Naive thymus-derived CD4-positive, alpha-beta T cell (primary cell): ENCODE measurements at regions not wholly inside any gene's neighbourhood (a gene's known extent, or its start where the extent isn't known, plus 50 kb on each side); places are given as distances from the start of the nearest gene placed in this dataset.

ENCODE experiments used
- ATAC-seq: fragments of 150-1000 bp; cut with Tn5 transposase; 2 replicates; pipeline ENCODE4 v1.10.0; 2021; ENCODE audit warnings: mild to moderate bottlenecking, moderate library complexity
- CTCF ChIA-PET: fragments of 350-600 bp; sonication (Branson Sonifier 250); formaldehyde crosslinking; loops from one replicate; lab custom pipeline; 2021; ENCODE audit warnings: antibody characterized with exemption; lab: Charles Lee
- POLR2A ChIA-PET: fragments of 350-600 bp; sonication (Branson Sonifier 250); formaldehyde crosslinking; loops from one replicate; lab custom pipeline; 2021; ENCODE audit warnings: antibody characterized with exemption, inconsistent platforms; lab: Charles Lee
- DNase-seq, 9 donors: peaks; one replicate each; pipeline versions ENCODE4 v3.0.0 to v3.0.0-alpha.2; 2020 to 2022; ENCODE audit warnings: mixed read lengths in 1 of 9
- H3K27ac ChIP-seq: one replicate; pipeline ENCODE4 v1.7.0; 2013; ENCODE audit warnings: mild to moderate bottlenecking, low read depth, low read length, moderate library complexity
- H3K27me3 ChIP-seq, 2 donors: one replicate each; pipeline ENCODE4 v1.7.0; 2013; ENCODE audit warnings: low read length in 2 of 2, mild to moderate bottlenecking in 2 of 2, moderate library complexity in 2 of 2; ENCODE audit not compliant: control insufficient read depth in 2 of 2, insufficient read depth in 2 of 2
- H3K36me3 ChIP-seq, 3 experiments: 1 replicate in 2 of 3; 2 replicates in 1 of 3; pipeline ENCODE4 v1.7.0; 2013; ENCODE audit warnings: low read length in 3 of 3, mild to moderate bottlenecking in 3 of 3, moderate library complexity in 1 of 3; ENCODE audit not compliant: insufficient read depth in 3 of 3, control insufficient read depth in 2 of 3
- H3K4me1 ChIP-seq, 2 donors: one replicate each; pipeline ENCODE4 v1.7.0; 2013; ENCODE audit warnings: low read length in 2 of 2, mild to moderate bottlenecking in 2 of 2, moderate library complexity in 1 of 2; ENCODE audit not compliant: control insufficient read depth in 2 of 2, insufficient read depth in 2 of 2
- H3K4me3 ChIP-seq: 2 replicates; pipeline ENCODE4 v1.7.0; 2013; ENCODE audit warnings: mild to moderate bottlenecking, low read length
- H3K9me3 ChIP-seq, 3 experiments: 1 replicate in 2 of 3; 2 replicates in 1 of 3; pipeline ENCODE4 v1.7.0; 2013; ENCODE audit warnings: low read length in 3 of 3; ENCODE audit not compliant: control insufficient read depth in 2 of 3
- H3K27ac Mint-ChIP-seq, 9 donors: one replicate each; pipeline ENCODE4 v1.8.0; 2020 to 2022; ENCODE audit warnings: mixed read lengths in 9 of 9, mild to moderate bottlenecking in 8 of 9, moderate library complexity in 5 of 9, inconsistent platforms in 2 of 9
- H3K27me3 Mint-ChIP-seq, 5 donors: one replicate each; pipeline ENCODE4 v1.8.0; 2021 to 2022; ENCODE audit warnings: mixed read lengths in 5 of 5, mild to moderate bottlenecking in 1 of 5
- H3K36me3 Mint-ChIP-seq, 5 donors: one replicate each; pipeline ENCODE4 v1.8.0; 2020 to 2022; ENCODE audit warnings: mixed read lengths in 5 of 5, mild to moderate bottlenecking in 3 of 5, inconsistent platforms in 1 of 5
- H3K4me1 Mint-ChIP-seq, 7 donors: one replicate each; pipeline ENCODE4 v1.8.0; 2020 to 2022; ENCODE audit warnings: mixed read lengths in 7 of 7, mild to moderate bottlenecking in 3 of 7, inconsistent platforms in 1 of 7
- H3K4me3 Mint-ChIP-seq, 10 donors: one replicate each; pipeline ENCODE4 v1.8.0; 2020 to 2022; ENCODE audit warnings: mild to moderate bottlenecking in 10 of 10, mixed read lengths in 10 of 10, moderate library complexity in 6 of 10, inconsistent platforms in 2 of 10
- H3K9me3 Mint-ChIP-seq, 11 donors: one replicate each; pipeline ENCODE4 v1.8.0; 2020 to 2022; ENCODE audit warnings: mixed read lengths in 11 of 11, mild to moderate bottlenecking in 4 of 11, inconsistent platforms in 1 of 11, moderate library complexity in 1 of 11
- intact Hi-C, 2 donors: fragments of 100-400 bp; cut with micrococcal nuclease; formaldehyde crosslinking; loops; one replicate each; pipeline ENCODE4 v1.15.1; 2023

GRCh38 chr3:10760199-10760598 is 55.8 kb upstream of the SLC6A11 start:
- Mint-ChIP-seq H3K4me3 (no peak overlapping the region), H3K27me3 (peaks cover 14 to 50% (median 31%) of the 10 kb centered on the region in 5 donors), H3K4me1 (no peaks in the 10 kb centered on the region), H3K9me3 (no peaks in the 10 kb centered on the region), H3K36me3 (no peaks in the 10 kb centered on the region), H3K27ac (no peak overlapping the region)
- ATAC-seq (no peak), DNase-seq (no peak)
- Histone ChIP-seq H3K27ac (no peak overlapping the region), H3K4me3 (no peak overlapping the region), H3K27me3 (no peaks in the 10 kb centered on the region), H3K4me1 (no peaks in the 10 kb centered on the region), H3K9me3 (no peaks in the 10 kb centered on the region), H3K36me3 (no peaks in the 10 kb centered on the region)
- ChIA-PET POLR2A (no interaction called here), CTCF (interaction anchor here (1.6 kb wide), 1 partner anchor 22 kb away, joined by 4 read pairs; no protein-coding TSS in a partner anchor)
- intact Hi-C loops, result no loop called here

- intact Hi-C loops, result no loop called here
- no peaks in the 10 kb centered on the region for H3K4me1 ChIP-seq
- POLR2A ChIA-PET, result no interaction called here
- no peak overlapping the region for H3K4me3 Mint-ChIP-seq
- no peaks in the 10 kb centered on the region for H3K27me3 ChIP-seq
- no peak for ATAC-seq
- DNase-seq, result no peak
- H3K27ac ChIP-seq, result no peak overlapping the region
- no peaks in the 10 kb centered on the region for H3K9me3 ChIP-seq
- no peak overlapping the region for H3K4me3 ChIP-seq
- H3K27me3 Mint-ChIP-seq, result peaks cover 14 to 56% (median 36%) of the 10 kb centered on the region in 5 donors
- H3K36me3 Mint-ChIP-seq, result no peaks in the 10 kb centered on the region
- no peak overlapping the region for H3K27ac Mint-ChIP-seq
- no peaks in the 10 kb centered on the region for H3K4me1 Mint-ChIP-seq
- CTCF ChIA-PET, result no interaction called here
- H3K36me3 ChIP-seq, result no peaks in the 10 kb centered on the region
- no peaks in the 10 kb centered on the region for H3K9me3 Mint-ChIP-seq
Measured at GRCh38 chr3:10761583-10761982, 54.4 kb upstream of the SLC6A11 start.

GRCh38 chr3:10762116-10762515 is 53.9 kb upstream of the SLC6A11 start:
- Mint-ChIP-seq H3K4me3 (no peak overlapping the region), H3K27ac (no peak overlapping the region), H3K27me3 (peaks cover 14 to 56% (median 35%) of the 10 kb centered on the region in 5 donors), H3K4me1 (no peaks in the 10 kb centered on the region), H3K9me3 (no peaks in the 10 kb centered on the region), H3K36me3 (no peaks in the 10 kb centered on the region)
- no peaks in the 10 kb centered on the region for H3K9me3 ChIP-seq
- H3K4me3 ChIP-seq, result no peak overlapping the region
- H3K4me1 ChIP-seq, result no peaks in the 10 kb centered on the region
- H3K27me3 ChIP-seq, result no peaks in the 10 kb centered on the region
- no peak overlapping the region for H3K27ac ChIP-seq
- DNase-seq (no peak), ATAC-seq (no peak)
- no peaks in the 10 kb centered on the region for H3K36me3 ChIP-seq
- CTCF ChIA-PET, result no interaction called here
- intact Hi-C loops, result no loop called here
- POLR2A ChIA-PET, result no interaction called here

- Histone ChIP-seq H3K36me3 (no peaks in the 10 kb centered on the region), H3K9me3 (no peaks in the 10 kb centered on the region), H3K27me3 (no peaks in the 10 kb centered on the region), H3K27ac (no peak overlapping the region), H3K4me3 (no peak overlapping the region), H3K4me1 (no peaks in the 10 kb centered on the region)
- no peaks in the 10 kb centered on the region for H3K4me1 Mint-ChIP-seq
- H3K4me3 Mint-ChIP-seq, result no peak overlapping the region
- ATAC-seq (no peak), DNase-seq (no peak)
- intact Hi-C loops, result no loop called here
- H3K27ac Mint-ChIP-seq, result no peak overlapping the region
- peaks cover 14 to 59% (median 35%) of the 10 kb centered on the region in 5 donors for H3K27me3 Mint-ChIP-seq
- ChIA-PET POLR2A (no interaction called here), CTCF (no interaction called here)
- no peaks in the 10 kb centered on the region for H3K9me3 Mint-ChIP-seq
- H3K36me3 Mint-ChIP-seq, result no peaks in the 10 kb centered on the region
Measured at GRCh38 chr3:10762611-10763247, 53.3 kb upstream of the SLC6A11 start.

GRCh38 chr3:10763248-10763620 is 52.8 kb upstream of the SLC6A11 start:
- H3K4me3 Mint-ChIP-seq, result no peak overlapping the region
- DNase-seq, result no peak
- H3K4me1 ChIP-seq, result no peaks in the 10 kb centered on the region
- CTCF ChIA-PET, result no interaction called here
- H3K36me3 ChIP-seq, result no peaks in the 10 kb centered on the region
- no peaks in the 10 kb centered on the region for H3K27me3 ChIP-seq
- ATAC-seq, result no peak
- no peak overlapping the region for H3K4me3 ChIP-seq
- no peaks in the 10 kb centered on the region for H3K4me1 Mint-ChIP-seq
- H3K27ac ChIP-seq, result no peak overlapping the region
- H3K36me3 Mint-ChIP-seq, result no peaks in the 10 kb centered on the region
- POLR2A ChIA-PET, result no interaction called here
- intact Hi-C loops, result no loop called here
- H3K9me3 ChIP-seq, result no peaks in the 10 kb centered on the region
- no peaks in the 10 kb centered on the region for H3K9me3 Mint-ChIP-seq
- peaks cover 14 to 55% (median 35%) of the 10 kb centered on the region in 5 donors for H3K27me3 Mint-ChIP-seq
- H3K27ac Mint-ChIP-seq, result no peak overlapping the region

GRCh38 chr3:10763817-10764258 is 52.2 kb upstream of the SLC6A11 start:
- Mint-ChIP-seq H3K27ac (no peak overlapping the region), H3K4me1 (no peaks in the 10 kb centered on the region), H3K9me3 (no peaks in the 10 kb centered on the region), H3K4me3 (no peak overlapping the region), H3K36me3 (no peaks in the 10 kb centered on the region), H3K27me3 (peaks cover 11 to 49% (median 34%) of the 10 kb centered on the region in 5 donors)
- ATAC-seq (no peak), DNase-seq (no peak)
- no peak overlapping the region for H3K27ac ChIP-seq
- no peak overlapping the region for H3K4me3 ChIP-seq
- intact Hi-C loops, result no loop called here
- ChIA-PET CTCF (no interaction called here), POLR2A (no interaction called here)
- no peaks in the 10 kb centered on the region for H3K9me3 ChIP-seq
- no peaks in the 10 kb centered on the region for H3K36me3 ChIP-seq
- no peaks in the 10 kb centered on the region for H3K4me1 ChIP-seq
- H3K27me3 ChIP-seq, result no peaks in the 10 kb centered on the region
